GM08714 (cell line): ENCODE measurements at regions not wholly inside any gene's neighbourhood (a gene's known extent, or its start where the extent isn't known, plus 50 kb on each side); places are given as distances from the start of the nearest gene placed in this dataset.

Experiments
- H3K4me3 ChIP-seq: fragments of 200-500 bp; sonication (Bioruptor generic); 2 replicates; pipeline ENCODE4 v1.5.1; 2014; ENCODE audit warnings: mild to moderate bottlenecking, low read length, inconsistent platforms
- ZNF274 ChIP-seq: IDR thresholded peaks from 2 replicates; pipeline ENCODE4 v1.6.1; 2012; ENCODE audit warnings: mild to moderate bottlenecking, low read depth, low read length

- no peak overlapping the region for H3K4me3 ChIP-seq
- no peak for TF ChIP-seq ZNF274
Observed at GRCh38 chr2:64789466-64790320, 136.0 kb upstream of the SERTAD2 start.

GRCh38 chr2:64792300-64792699, 138.6 kb upstream of the SERTAD2 start:
- H3K4me3 ChIP-seq: no peak overlapping the region
- no peak for TF ChIP-seq ZNF274

- no peak for TF ChIP-seq ZNF274
- H3K4me3 ChIP-seq: no peak overlapping the region
Observed at GRCh38 chr2:64792995-64793639, 139.4 kb upstream of the SERTAD2 start.

GRCh38 chr2:64793701-64794100, 140.0 kb upstream of the SERTAD2 start:
- TF ChIP-seq ZNF274: no peak
- H3K4me3 ChIP-seq: no peak overlapping the region

- TF ChIP-seq ZNF274: no peak
- no peak overlapping the region for H3K4me3 ChIP-seq
Observed at GRCh38 chr2:64794426-64794995, 140.8 kb upstream of the SERTAD2 start.

GRCh38 chr2:64795024-64795592, 141.4 kb upstream of the SERTAD2 start:
- no peak for TF ChIP-seq ZNF274
- no peak overlapping the region for H3K4me3 ChIP-seq

- no peak overlapping the region for H3K4me3 ChIP-seq
- TF ChIP-seq ZNF274: no peak
Observed at GRCh38 chr2:64796926-64797325, 143.2 kb upstream of the SERTAD2 start.

- no peak for TF ChIP-seq ZNF274
- H3K4me3 ChIP-seq: no peak overlapping the region
Observed at GRCh38 chr2:64797881-64798575, 144.3 kb upstream of the SERTAD2 start.

- no peak overlapping the region for H3K4me3 ChIP-seq
- no peak for TF ChIP-seq ZNF274
Observed at GRCh38 chr2:64799592-64800252, 146.0 kb upstream of the SERTAD2 start.

- TF ChIP-seq ZNF274: no peak
- no peak overlapping the region for H3K4me3 ChIP-seq
Observed at GRCh38 chr2:64803776-64804175, 150.1 kb upstream of the SERTAD2 start.

GRCh38 chr2:64804651-64805050, 150.9 kb upstream of the SERTAD2 start:
- no peak for TF ChIP-seq ZNF274
- no peak overlapping the region for H3K4me3 ChIP-seq

- no peak overlapping the region for H3K4me3 ChIP-seq
- no peak for TF ChIP-seq ZNF274
Observed at GRCh38 chr2:64807417-64807816, 153.7 kb upstream of the SERTAD2 start.

- H3K4me3 ChIP-seq: no peak overlapping the region
- no peak for TF ChIP-seq ZNF274
Observed at GRCh38 chr2:64808092-64808491, 154.4 kb upstream of the SERTAD2 start.

GRCh38 chr2:64808754-64809153, 155.0 kb upstream of the SERTAD2 start:
- TF ChIP-seq ZNF274: no peak
- no peak overlapping the region for H3K4me3 ChIP-seq
